ENCODE measurements at regions not wholly inside any gene's neighbourhood (a gene's known extent, or its start where the extent isn't known, plus 50 kb on each side); places are given as distances from the start of the nearest gene placed in this dataset.
"Not testable (repeated sequence)": the region's sequence is repeated elsewhere in the genome, so short reads cannot be mapped to it uniquely, and the experiment has no call there.

DNA sequence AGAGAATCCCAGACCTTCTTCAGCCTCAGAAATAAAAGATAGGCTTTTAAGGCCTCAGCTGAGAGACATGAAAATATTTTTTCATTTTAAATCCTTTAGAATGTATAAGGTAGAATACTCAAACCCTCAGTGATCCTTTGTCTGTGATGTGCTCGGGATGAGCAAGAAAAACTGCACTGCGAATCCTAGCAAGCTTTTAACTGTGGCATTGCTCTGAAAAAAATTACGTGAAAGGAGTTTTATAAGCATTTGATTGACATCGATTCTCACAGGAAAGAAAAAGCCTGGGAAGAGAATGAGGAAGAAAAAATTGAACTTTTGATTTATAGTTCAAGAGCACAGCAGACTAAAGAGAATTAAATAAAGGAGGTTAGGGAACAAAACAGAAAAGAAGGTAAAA is 120.0 kb downstream of the TMEM168 start (continued):
- TF ChIP-seq, protein P1, sequence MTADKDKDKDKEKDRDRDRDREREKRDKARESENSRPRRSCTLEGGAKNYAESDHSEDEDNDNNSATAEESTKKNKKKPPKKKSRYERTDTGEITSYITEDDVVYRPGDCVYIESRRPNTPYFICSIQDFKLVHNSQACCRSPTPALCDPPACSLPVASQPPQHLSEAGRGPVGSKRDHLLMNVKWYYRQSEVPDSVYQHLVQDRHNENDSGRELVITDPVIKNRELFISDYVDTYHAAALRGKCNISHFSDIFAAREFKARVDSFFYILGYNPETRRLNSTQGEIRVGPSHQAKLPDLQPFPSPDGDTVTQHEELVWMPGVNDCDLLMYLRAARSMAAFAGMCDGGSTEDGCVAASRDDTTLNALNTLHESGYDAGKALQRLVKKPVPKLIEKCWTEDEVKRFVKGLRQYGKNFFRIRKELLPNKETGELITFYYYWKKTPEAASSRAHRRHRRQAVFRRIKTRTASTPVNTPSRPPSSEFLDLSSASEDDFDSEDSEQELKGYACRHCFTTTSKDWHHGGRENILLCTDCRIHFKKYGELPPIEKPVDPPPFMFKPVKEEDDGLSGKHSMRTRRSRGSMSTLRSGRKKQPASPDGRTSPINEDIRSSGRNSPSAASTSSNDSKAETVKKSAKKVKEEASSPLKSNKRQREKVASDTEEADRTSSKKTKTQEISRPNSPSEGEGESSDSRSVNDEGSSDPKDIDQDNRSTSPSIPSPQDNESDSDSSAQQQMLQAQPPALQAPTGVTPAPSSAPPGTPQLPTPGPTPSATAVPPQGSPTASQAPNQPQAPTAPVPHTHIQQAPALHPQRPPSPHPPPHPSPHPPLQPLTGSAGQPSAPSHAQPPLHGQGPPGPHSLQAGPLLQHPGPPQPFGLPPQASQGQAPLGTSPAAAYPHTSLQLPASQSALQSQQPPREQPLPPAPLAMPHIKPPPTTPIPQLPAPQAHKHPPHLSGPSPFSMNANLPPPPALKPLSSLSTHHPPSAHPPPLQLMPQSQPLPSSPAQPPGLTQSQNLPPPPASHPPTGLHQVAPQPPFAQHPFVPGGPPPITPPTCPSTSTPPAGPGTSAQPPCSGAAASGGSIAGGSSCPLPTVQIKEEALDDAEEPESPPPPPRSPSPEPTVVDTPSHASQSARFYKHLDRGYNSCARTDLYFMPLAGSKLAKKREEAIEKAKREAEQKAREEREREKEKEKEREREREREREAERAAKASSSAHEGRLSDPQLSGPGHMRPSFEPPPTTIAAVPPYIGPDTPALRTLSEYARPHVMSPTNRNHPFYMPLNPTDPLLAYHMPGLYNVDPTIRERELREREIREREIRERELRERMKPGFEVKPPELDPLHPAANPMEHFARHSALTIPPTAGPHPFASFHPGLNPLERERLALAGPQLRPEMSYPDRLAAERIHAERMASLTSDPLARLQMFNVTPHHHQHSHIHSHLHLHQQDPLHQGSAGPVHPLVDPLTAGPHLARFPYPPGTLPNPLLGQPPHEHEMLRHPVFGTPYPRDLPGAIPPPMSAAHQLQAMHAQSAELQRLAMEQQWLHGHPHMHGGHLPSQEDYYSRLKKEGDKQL (CRISPR knock-in tag; IDR thresholded peaks at IDR 0.05; ENCODE audit: low read depth): no peak
- TF ChIP-seq MIXL1 (CRISPR knock-in tag; IDR thresholded peaks at IDR 0.05) (no peak), ZNF678 (CRISPR knock-in tag; IDR thresholded peaks at IDR 0.05) (no peak), ZNF432 (CRISPR knock-in tag; IDR thresholded peaks at IDR 0.05; ENCODE audit: borderline replicate concordance) (no peak)

DNA sequence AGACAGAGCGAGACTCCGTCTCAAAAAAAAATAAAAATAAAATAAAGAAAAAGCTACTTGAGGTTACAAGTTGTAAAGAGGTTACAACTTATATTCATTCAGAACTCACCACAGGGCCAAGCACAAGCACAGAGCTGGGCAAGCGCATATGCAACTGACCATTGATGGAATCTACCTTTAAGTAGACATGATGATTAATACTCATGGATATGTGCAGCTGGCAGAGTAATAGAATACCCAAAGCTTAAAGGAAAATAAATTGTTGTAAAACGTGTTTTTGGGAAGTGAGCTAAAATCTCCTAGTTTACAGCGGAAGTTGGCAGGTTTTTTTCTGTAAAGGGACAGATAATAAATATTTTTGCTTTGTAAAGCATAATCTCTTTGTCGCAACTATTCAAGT is 111.6 kb downstream of the TMEM168 start:
- no peak for FAIRE-seq
- Histone ChIP-seq H4K20me1 (ENCODE audit: insufficient read depth, low read length) (no peaks in the 10 kb centered on the region), H3K9ac (ENCODE audit: insufficient read depth, low read depth, low read length) (no peak overlapping the region), H3K9me3 (ENCODE audit: low read length) (no peaks in the 10 kb centered on the region), H3K4me3 (replicated peaks in 1 of 3; ENCODE audit: insufficient read depth in 1 of 3, low read depth in 2 of 3, low read length in 3 of 3) (no peak overlapping the region), H3K36me3 (replicated peaks in 1 of 2; ENCODE audit: control insufficient read depth in 1 of 2, insufficient read depth in 2 of 2, low read length in 2 of 2) (no peaks in the 10 kb centered on the region), H3K27me3 (ENCODE audit: control insufficient read depth in 1 of 2, insufficient read depth in 2 of 2, low read length in 2 of 2) (0 out of 5 replicates have a peak, but pooled peaks cover 0 to 6% of the 10 kb centered on the region in 2 experiments), H3K4me2 (ENCODE audit: low read depth, low read length) (no peak overlapping the region), H3K27ac (ENCODE audit: extremely low read length, insufficient read depth, low read length) (no peak overlapping the region), H2AFZ (ENCODE audit: low read length) (no peak overlapping the region), H3K79me2 (ENCODE audit: insufficient read depth, low read length) (no peaks in the 10 kb centered on the region), H3K4me1 (ENCODE audit: insufficient read depth, low read length) (no peaks in the 10 kb centered on the region)
- ATAC-seq: no peak
- intact Hi-C loops (cut with micrococcal nuclease; ENCODE audit: unreplicated experiment): no loop called here
- BruUV-seq (replicated peaks): no TSS peak
- TF ChIP-seq ZNF160 (CRISPR knock-in tag; IDR thresholded peaks at IDR 0.05) (no peak), ZFP1 (CRISPR knock-in tag; IDR thresholded peaks at IDR 0.05) (no peak), ZNF644 (CRISPR knock-in tag; IDR thresholded peaks at IDR 0.05; ENCODE audit: low read depth) (no peak)
- DNase-seq (ENCODE audit: low spot score): no peak
- in situ Hi-C loops (cut with HindIII; ENCODE audit: extremely low pct_ligation_motif_present, low pct_unique_long_range_greater_than_20kb): no loop called here
- 63% methylated on average over 6 of the region's 6 CpGs for WGBS (ENCODE audit: low lambda C conversion rate)
- ChIA-PET POLR2A (no interaction called here), CTCF (ENCODE audit: low intra/inter-chr PET ratio, low total read pairs) (no interaction called here)

DNA sequence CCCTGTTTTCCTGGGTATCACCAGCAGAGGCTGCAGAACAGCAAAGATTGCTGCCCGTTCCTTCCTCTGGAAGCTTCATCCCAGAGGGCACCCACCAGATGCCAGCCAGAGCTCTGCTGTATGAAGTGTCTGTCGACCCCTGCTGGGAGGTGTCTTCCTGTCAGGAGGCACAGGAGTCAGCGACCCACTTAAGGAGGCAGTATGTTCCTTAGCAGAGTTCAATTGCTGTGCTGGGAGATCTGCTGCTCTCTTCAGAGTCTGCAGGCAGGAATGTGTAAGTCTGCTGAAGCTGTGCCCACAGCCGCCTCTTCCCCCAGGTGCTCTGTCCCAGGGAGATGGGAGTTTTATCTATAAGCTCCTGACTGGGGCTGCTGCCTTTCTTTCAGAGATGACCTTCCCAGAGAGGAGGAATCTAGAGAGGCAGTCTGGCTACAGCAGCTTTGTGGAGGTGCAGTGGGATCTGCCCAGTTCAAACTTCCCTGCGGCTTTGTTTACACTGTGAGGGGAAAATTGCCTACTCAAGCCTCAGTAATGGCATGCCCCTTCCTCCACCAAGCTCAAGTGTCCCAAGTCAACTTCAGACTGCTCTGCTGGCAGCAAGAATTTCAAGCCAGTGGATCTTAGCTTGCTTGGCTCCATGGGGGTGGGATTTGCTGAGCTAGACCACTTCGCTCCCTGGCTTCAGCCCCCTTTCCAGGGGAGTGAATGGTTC is 100.6 kb downstream of the TMEM168 start:
- H3K79me2 ChIP-seq (ENCODE audit: insufficient read depth, low read length); H4K20me1 ChIP-seq (ENCODE audit: insufficient read depth, low read length); BruUV-seq (replicated peaks); H3K4me1 ChIP-seq (ENCODE audit: insufficient read depth, low read length); DNase-seq (ENCODE audit: low spot score); POLR2A ChIA-PET; ATAC-seq; FAIRE-seq; H3K27ac ChIP-seq (ENCODE audit: extremely low read length, insufficient read depth, low read length); H3K9me3 ChIP-seq (ENCODE audit: low read length); H3K9ac ChIP-seq (ENCODE audit: insufficient read depth, low read depth, low read length); H3K27me3 ChIP-seq (ENCODE audit: control insufficient read depth in 1 of 2, insufficient read depth in 2 of 2, low read length in 2 of 2); H3K4me3 ChIP-seq (replicated peaks in 1 of 3; ENCODE audit: insufficient read depth in 1 of 3, low read depth in 2 of 3, low read length in 3 of 3); H3K4me2 ChIP-seq (ENCODE audit: low read depth, low read length); in situ Hi-C loops (cut with HindIII; ENCODE audit: extremely low pct_ligation_motif_present, low pct_unique_long_range_greater_than_20kb); H2AFZ ChIP-seq (ENCODE audit: low read length); H3K36me3 ChIP-seq (replicated peaks in 1 of 2; ENCODE audit: control insufficient read depth in 1 of 2, insufficient read depth in 2 of 2, low read length in 2 of 2); CTCF ChIA-PET (ENCODE audit: low intra/inter-chr PET ratio, low total read pairs): not testable (repeated sequence)
- 0% methylated on average over 3 of the region's 6 CpGs for WGBS (ENCODE audit: low lambda C conversion rate)
- intact Hi-C loops (cut with micrococcal nuclease; ENCODE audit: unreplicated experiment): loop anchor here (5.0 kb wide), 1 partner anchor 137 kb away; no protein-coding TSS in a partner anchor

All from HepG2 (cell line).